ENCODE measurements at regions not wholly inside any gene's neighbourhood (a gene's known extent, or its start where the extent isn't known, plus 50 kb on each side); places are given as distances from the start of the nearest gene placed in this dataset.

DNA sequence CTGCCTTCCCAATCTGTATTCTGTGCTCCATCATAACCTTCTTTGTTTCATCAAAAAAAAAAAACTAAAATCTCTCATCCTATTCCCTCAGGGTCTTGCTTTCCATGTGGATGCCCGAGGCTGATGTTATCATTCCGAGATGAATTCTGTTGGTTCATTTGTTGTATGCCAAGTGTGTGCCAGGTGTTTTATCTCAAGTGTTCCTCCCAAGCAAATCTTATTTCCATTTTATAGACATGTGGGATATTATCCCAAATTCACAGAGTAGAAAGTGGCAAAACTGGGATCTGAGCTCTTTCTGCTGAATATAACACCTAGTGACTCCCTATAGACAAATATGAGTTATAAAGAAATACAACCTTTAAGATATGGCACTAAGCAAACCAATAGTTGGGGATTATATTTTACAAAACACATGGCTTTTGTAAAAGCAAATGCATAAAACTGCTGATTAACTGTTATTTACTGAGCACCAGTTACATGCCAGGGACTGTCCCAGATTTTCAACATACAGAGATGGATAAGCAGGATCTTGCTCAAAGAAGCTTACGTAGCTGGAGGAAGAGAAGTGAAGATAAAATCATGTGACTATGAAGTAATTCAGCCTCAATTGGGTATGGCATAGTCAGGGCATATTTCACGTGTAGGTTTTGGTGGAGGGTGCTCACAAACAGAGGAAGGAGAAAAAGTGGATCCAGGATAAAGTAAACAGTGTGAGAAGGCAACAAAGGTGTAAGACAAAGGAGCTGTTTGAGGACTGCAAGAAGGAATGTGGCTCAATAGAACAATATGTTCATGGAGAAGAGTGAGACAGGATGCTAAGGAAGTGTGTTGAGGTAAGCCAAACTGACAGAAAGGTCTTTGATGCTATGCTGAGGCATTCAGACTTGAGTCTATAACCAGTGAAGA is 143.3 kb upstream of the ADAMTSL1 start:
- DNase-seq (ENCODE audit: low spot score) (no peak), ATAC-seq (no peak)

DNA sequence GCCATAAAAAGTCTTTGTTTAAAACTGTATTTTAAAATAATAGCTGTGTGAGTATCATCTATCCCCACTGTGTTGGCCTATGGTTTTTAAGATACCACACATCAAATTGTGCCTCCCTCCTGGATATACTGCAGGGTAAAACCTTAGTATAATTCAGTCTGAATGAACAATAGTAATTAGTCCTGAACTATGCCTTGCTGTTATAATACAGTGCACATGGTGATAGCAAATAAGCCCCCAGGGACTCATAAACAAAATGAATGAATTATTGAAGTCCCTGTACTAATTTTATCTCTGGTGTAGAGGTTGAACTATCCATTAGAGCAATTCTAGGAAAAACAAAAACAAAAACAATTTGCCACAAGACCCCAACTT is 142.7 kb upstream of the ADAMTSL1 start:
- ATAC-seq (no peak), DNase-seq (ENCODE audit: low spot score) (no peak)

DNA sequence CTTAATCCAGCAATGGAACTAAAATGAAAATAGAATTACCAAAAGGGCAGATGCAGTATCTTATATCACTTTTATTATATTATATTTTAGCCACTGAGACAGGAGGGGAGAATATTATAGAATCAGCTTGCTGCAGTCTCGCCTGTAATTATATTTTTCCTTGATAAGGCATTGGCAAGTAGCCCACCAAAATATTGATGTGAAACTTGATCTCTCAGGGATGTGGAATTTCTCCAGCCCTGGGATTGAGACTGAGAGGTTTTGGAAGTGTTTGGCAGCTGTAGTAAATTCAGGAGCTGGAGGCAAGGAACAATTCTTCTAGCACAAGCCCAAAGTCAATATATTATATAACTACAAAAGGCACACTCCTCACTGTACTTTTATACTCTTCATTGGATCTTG is 142.1 kb upstream of the ADAMTSL1 start:
- DNase-seq (ENCODE audit: low spot score) (no peak), ATAC-seq (no peak)

DNA sequence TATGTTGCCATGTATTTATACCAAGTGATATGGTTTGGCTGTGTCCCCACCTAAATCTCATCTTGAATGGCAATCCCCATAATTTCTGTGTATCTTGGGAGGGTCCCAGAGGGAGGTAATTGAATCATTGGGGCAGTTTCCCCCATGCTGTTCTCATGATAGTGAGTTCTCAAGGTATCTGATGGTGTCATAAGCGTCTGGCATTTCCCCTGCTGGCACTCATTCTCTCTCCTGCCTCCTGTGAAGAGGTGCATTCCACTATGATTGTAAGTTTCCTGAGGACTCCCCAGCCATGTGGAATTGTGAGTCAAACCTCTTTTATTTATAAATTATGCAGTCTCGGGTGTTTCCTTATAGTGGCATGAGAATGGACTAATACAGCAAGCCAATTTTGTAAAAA is 140.8 kb upstream of the ADAMTSL1 start:
- ATAC-seq (no peak), DNase-seq (ENCODE audit: low spot score) (no peak)

DNA sequence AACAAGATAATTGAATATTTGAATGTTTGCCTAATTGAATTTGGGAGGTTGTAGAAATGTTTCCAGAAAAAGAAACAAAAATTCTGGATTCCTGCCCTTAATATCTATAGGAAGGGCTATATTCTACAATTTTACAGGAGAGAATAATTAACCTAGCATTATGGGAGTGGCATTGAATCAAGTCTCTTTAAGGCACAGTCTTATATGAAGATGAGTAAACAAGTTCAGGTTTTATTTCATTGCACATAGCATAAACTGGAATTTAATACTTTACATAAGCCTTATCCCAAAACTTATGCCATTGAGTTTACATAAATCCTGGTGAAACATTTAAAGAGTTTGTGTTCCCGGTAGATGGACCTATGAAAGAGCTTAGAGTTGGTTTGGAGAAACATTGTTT is 138.1 kb upstream of the ADAMTSL1 start:
- DNase-seq (ENCODE audit: low spot score), result no peak
- no peak for ATAC-seq

DNA sequence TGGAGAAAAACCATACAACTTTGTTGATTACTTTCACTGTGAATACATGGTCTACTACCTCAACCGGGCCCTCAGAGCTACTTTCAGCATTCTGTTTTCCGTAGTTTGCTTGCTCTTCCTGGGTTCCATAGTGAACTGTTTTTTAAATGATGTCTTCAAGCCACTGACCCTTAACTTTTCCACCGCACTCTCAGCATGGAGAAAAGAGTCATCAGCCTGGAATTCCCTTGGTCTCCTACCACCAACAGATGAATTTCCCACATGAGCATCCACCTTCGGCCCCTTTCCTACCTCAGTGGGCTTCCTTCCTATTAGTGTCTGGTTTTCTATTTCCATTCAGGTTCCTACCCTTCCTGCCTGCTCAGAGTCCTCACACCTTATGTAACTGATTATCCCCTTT is 135.9 kb upstream of the ADAMTSL1 start:
- ATAC-seq, result no peak
- DNase-seq (ENCODE audit: low spot score), result no peak

DNA sequence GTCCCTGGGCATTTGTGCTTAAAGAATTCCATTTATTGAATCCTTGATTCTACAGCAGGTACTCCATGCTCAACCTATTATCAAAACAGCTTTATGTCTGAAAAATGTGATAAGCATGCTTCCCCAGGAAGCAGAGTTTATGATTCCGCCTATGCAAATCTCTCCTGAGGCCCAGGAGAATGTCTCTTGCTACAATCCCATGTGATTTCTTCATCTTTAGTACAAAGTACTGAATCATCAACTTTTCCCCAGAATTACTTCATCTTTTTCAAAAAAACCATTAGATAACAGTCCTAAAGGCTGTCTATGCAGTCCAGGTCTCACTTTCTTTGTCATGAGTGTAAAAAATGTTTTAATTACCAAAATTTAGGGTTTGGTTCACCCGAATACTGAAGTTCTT is 130.2 kb upstream of the ADAMTSL1 start:
- no peak for DNase-seq (ENCODE audit: low spot score)
- ATAC-seq, result peak; percentile 84

DNA sequence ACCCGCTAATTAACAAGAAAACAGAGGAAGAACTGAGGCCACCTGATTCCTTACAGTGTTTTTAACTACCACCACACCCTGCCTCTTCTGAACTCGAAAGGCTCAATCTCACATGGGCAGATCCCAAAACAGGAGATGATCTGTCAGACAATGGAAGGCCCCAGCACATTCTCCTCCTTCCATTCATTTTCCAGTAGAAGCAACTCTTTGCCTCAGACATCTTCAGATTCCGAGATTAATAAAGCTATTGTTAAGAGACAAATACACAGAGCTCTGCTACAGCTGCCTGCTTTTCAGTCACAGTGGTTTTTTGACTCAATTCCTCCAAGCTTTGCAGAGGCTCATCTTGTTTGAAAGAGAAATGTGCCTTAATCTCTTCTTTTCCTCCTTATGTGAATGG is 127.2 kb upstream of the ADAMTSL1 start:
- no peak for DNase-seq (ENCODE audit: low spot score)
- no peak for ATAC-seq

DNA sequence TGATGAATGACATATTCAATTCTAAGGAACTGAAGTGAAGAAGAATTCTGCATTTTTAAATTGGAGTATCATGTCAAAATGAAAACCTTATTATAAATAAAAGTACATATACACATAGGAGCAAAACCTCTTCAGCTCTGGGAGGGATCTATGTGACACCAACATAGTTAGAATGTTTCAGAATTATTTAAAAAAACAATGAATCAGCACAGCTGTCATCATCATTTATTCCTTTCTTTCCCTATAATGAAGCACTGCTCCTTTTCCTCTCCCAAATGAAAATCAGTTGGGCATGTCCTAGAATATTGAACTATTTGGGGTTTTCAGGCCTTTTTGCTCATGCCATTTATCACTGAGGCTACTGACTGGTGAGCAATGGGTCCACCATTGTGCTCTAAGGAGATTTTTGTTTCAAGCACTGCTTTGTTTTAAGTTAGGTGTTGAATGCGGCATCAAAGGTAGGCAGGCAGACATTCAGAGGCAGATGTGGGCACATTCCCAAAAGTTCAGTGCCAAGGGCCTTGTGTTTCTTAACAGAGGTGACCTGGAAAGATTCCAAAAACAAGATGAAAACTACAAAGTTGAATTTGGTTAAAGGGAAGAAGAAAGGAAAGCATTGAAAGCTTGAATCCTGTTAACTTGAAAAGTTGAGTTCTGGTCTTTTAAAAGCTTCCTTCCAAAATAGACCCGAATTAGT is 126.4 kb upstream of the ADAMTSL1 start:
- peak; percentile 71 for DNase-seq (ENCODE audit: low spot score)
- peak; percentile 77 for ATAC-seq

DNA sequence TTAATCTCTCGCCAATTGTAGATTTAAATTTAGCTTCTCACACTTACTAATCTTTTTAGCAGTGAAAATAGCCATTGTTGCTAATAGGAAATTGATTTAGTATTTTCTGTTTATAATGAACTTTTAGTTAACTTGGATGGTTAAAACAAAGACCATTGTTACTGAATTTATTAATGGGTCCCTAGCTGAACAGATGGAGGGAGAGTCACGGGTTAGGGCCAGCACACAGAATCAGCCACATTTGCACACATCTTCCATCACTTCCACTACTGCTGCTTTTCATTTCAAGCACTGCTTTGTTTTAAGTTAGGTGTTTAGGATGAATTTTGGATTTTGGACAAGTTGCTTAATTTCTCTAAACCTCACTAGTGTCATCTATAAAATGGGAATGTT is 125.9 kb upstream of the ADAMTSL1 start:
- ATAC-seq (no peak), DNase-seq (ENCODE audit: low spot score) (no peak)

DNA sequence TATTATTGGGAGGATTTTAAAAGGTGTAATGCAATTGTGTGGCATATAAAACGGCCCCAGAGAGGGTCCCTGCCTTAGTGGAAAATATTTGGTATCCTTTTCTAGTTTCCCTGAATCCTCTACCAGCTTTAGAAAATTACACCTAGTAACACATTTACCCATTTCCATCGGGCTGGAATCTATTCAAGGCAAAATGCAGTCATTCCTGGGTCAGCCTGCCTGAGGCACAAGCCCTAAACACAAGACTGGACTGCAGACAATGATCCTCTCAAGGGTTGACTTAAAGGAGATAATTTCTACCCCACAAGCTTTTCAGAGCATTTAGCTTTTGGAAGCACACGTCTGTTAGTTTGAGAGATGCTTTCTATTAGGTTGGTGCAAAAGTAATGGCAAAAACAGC is 124.4 kb upstream of the ADAMTSL1 start:
- ATAC-seq (no peak), DNase-seq (ENCODE audit: low spot score) (no peak)

DNA sequence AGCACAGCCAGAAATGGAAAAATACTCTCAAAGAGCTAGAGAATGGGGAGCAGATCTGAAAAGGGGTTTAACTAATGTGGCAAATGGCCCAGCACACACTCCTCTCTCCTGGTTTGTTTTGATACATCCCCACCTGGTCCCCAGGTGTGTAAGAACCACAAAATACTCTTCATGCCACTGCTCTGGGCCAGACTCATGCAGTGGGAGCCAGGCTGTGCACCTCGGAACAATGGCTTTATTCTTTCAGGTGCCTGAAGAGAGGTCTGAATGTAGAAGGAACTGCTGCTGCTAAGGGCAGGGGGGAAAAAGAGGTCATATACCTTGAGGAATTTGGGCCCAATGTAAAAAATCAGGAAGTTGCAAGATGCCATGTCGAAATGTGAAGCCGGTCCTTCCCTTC is 123.9 kb upstream of the ADAMTSL1 start:
- no peak for ATAC-seq
- no peak for DNase-seq (ENCODE audit: low spot score)

DNA sequence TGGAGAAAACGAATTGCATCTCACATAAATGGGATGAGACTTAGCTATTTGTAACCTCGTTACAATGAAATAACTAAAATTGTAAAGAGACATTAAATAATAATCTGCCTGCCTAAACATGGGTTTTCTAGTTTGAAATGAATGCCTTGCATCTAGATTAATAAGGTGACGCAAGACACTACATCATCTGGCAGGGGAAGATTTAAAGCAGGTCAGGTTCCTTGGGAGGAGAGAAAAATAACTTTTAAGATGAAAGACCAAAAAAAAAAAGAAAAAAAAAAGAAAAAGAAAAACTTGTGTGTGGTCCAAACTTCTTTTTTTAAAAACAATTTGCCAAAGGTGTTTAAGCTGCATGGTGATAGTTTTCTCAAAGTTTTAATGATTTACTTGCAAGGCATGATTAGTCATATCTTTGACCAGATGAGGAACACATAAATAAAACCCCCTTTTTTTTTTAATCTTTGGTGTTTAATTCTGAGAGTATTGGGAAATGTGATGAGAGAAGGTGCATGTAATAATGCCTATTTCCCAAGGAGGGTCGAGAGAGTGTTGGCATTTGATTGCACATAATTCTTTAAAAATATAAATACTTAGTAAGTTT is 122.9 kb upstream of the ADAMTSL1 start:
- ATAC-seq (no peak), DNase-seq (ENCODE audit: low spot score) (no peak)

DNA sequence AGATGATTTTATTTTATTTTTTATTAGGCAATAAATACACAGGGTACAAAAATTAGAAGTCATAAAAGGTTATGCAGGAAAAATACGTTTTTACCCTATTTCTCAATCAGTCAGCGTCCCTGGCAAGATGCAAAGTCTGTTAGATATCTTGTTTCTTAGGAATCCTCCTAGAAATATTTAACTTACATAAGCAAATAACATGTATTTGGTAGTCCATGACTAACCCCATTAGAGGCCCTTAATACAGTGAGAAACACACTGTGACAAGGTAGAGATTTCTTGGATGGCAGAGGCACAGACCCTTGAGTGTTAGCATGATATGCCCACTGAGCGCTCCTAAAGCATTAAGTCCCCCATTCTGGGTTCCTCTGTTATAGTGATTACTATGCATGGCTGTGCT is 121.2 kb upstream of the ADAMTSL1 start:
- ATAC-seq (no peak), DNase-seq (ENCODE audit: low spot score) (no peak)

DNA sequence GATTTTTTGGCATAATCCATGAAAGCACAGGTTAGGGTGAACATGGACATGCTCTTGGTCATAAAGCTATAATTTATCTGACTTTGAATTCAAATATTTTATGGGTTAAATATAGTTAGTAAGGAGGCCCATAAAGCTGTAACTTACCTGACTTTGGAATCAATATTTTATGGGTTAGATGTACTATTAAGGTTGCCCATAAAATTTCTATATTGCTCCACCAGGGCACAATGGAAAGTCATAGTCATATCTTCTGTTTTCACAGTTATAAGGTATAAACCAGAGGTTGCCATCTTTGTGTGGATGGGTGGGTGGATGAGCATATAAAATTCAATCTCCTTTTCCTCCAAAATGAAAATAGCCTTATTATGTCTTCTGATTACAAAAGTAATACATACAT is 120.5 kb upstream of the ADAMTSL1 start:
- DNase-seq (ENCODE audit: low spot score), result no peak
- no peak for ATAC-seq

DNA sequence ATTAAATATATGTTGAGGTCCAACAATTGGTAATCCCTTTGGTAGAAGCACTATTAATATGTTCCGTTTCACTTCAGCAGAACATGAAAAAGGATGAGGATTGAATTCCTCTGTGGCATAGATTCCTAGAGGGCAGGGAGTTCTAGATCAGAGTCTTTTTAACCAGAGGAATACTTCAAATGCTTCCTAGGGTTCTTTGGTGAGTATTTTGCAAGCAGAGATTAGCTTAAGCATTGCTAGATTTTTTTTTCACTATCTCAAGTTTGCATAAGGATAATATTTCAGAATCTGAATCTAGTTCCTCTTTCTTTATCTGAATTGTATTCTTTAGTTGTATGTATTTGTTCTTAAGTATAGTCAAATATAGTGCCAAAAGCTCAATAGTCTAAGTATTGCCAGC is 116.6 kb upstream of the ADAMTSL1 start:
- DNase-seq (ENCODE audit: low spot score) (no peak), ATAC-seq (no peak)

DNA sequence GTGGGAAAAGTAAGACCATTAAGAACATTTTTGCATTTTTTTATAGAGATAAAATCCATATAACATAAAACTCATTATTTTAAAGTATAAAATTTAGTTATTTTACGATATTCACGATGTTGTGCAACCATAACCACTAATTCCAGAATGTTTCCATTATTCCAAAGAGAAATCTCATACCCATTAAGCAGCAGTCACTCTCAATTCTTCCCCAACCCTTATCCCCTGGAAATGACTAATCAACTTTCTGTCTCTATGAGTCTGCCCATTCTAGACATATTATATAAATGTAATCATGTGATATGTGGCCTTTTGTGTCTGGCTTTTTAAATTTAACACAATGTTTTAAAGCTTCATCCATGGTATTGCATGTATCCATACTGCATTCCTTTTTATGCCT is 115.6 kb upstream of the ADAMTSL1 start:
- no peak for DNase-seq (ENCODE audit: low spot score)
- no peak for ATAC-seq

DNA sequence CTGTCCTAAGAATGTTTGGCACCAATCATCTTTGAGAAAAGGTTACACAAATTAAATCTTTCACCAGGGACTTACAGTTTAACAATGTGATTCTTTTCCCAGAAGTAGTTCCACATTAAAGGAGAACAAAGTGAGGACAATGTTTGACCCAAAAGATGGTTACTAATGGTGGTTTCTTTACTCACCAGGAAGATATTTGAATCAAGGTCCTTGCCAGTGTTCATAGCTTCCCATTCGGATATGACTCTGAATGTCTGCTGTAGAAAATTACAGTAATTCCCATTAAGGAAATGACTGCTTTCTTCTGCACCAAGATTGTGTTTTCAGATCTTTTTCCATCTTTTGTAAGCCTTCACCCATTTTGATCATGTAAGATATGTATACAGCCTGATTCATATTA is 114.6 kb upstream of the ADAMTSL1 start:
- no peak for ATAC-seq
- no peak for DNase-seq (ENCODE audit: low spot score)

DNA sequence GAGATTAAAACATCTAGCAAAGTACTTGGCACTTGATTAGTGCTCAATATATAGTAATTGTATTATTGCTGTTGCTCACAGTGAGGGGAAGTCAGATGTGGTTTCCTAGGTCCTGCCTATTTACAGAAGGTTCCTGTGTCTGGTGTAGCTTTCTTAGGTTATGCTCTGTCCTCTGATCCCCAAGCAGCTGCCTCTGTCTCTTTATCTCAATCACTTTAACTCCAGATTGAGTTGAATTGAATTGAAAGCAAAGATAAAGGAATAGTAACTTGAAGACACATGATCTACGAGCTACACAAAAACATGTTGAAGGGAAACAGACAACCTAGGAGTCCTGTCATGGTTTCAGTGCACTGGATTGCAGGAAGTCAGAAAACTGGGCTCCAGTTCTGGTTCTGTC is 113.9 kb upstream of the ADAMTSL1 start:
- DNase-seq (ENCODE audit: low spot score) (no peak), ATAC-seq (no peak)

DNA sequence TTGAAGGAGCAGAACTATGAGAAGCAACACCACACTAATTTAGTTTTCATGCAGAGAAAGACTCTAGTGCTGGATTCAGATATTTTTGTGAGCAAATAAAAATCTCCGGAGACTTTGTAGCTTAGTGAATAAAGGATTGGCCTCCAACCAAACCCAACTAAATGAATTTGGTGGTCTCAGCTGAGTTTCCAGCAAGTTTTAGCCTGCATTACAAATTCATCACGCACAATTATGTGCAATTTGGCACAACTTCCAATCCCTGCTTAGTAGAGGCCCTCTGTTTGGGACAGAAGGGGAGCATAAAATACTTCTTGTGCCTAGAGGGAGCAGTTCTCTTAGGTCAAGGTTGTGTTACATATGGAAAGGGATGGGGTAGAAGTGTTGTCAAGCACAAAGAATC is 112.3 kb upstream of the ADAMTSL1 start:
- no peak for DNase-seq (ENCODE audit: low spot score)
- ATAC-seq, result no peak

DNA sequence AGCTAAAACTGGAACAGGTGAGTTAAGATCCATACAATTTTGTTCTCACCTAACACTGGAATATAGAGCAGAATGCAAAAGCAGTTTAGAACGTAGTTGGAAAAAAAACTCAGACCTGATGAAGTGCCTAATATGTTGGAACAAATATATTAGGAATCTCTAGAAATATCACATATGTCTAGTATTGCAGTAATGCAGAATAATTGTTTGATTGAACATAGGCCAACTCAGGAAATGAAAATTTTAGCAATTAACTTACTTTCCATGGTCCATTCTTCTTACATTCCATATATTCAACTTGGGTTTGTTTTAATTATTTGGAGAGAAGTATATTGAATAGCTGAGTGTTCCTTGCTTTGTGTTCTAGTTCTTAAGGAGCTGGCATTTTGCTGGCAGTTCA is 111.8 kb upstream of the ADAMTSL1 start:
- DNase-seq (ENCODE audit: low spot score) (no peak), ATAC-seq (no peak)

All from left lobe of liver (tissue), 2 donors.